GM21381 (cell line): ENCODE measurements at regions not wholly inside any gene's neighbourhood (a gene's known extent, or its start where the extent isn't known, plus 50 kb on each side); places are given as distances from the start of the nearest gene placed in this dataset.
A peak's percentile ranks its signal among the peaks of the same experiment; 100 is the strongest.

Source experiments
- ATAC-seq: cut with Tn5 transposase; IDR thresholded peaks from one replicate; pipeline ENCODE4 v1.9.1; 2021; ENCODE audit warnings: mild to moderate bottlenecking, moderate library complexity; ENCODE audit not compliant: unreplicated experiment

DNA sequence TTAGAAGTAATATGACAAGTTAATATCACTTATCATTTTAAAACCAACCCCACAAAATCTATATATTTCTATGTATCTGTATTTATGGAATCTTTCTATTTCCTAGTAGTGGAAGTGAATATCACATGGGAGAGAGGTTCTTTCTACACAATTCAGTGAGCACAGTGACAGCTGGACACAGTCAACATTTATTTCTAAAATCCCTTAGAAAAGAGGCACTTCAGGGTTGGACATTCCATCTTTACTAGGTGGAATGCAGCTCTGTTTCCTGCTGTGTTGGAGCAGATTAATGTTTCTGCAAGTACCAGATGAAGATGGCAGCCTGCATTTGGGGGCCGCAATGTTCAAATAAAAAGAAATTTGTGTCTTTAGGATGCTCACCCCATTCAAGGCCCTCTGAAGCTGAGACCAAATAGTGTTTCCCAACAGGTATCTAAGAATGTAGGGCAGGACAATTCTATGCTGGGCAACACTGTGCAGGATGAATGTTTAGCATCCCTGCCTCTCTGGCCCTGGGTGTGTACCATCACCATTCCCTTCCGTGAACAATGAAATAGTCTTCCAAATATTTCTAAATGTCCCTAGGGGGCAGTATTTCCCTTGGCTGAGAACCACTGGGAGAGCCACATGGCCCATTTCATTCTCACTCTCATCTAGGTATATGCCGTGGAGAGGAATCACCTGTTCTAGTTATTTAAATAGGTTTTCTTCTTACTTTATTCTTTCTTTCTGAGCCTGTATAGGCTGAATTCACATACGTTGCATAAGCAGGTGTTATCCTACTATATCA is 394.8 kb downstream of the PRDM2 start:
- ATAC-seq: no peak

GRCh38 chr1:14098294-14098913 is 398.4 kb downstream of the PRDM2 start:
- ATAC-seq: no peak

- ATAC-seq: no peak
Observed at GRCh38 chr1:14100444-14100843, 400.5 kb downstream of the PRDM2 start.

GRCh38 chr1:14100919-14101318 is 400.9 kb downstream of the PRDM2 start:
- ATAC-seq: no peak

GRCh38 chr1:14102180-14102579 is 402.2 kb downstream of the PRDM2 start:
- no peak for ATAC-seq

GRCh38 chr1:14103878-14104430 is 404.0 kb downstream of the PRDM2 start:
- ATAC-seq: no peak

- ATAC-seq: no peak
Observed at GRCh38 chr1:14106126-14106525, 406.1 kb downstream of the PRDM2 start.

DNA sequence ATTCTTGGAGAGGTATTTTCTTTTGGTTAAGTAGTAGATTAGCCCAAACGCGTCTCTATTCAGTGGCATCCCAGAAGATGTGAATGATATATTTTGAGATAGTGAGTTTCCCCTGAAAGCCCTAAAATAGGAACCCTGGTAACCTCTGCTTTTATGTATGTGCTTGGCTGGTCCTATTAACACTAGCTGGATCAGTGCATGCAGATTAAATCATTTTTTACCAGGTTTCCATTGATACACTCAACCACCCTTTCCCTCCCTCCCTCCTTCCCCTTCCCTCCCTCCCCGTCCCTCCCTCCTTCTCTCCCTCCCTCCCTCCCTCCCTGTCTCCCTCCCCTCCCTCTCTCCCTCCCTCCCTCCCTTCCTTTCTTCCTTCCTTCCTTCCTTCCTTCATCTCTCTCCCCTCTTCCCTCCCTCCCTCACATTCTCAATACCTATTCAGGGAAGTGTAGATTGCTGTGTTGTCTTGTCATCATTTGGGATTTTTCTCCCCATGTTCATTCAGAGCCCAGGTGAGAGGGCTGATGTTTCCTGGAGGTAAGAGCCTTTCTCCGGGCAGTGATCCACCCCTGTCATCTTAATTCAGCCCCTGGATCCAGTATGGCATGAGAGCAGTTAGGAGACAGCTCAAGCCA is 406.8 kb downstream of the PRDM2 start:
- ATAC-seq: no peak

DNA sequence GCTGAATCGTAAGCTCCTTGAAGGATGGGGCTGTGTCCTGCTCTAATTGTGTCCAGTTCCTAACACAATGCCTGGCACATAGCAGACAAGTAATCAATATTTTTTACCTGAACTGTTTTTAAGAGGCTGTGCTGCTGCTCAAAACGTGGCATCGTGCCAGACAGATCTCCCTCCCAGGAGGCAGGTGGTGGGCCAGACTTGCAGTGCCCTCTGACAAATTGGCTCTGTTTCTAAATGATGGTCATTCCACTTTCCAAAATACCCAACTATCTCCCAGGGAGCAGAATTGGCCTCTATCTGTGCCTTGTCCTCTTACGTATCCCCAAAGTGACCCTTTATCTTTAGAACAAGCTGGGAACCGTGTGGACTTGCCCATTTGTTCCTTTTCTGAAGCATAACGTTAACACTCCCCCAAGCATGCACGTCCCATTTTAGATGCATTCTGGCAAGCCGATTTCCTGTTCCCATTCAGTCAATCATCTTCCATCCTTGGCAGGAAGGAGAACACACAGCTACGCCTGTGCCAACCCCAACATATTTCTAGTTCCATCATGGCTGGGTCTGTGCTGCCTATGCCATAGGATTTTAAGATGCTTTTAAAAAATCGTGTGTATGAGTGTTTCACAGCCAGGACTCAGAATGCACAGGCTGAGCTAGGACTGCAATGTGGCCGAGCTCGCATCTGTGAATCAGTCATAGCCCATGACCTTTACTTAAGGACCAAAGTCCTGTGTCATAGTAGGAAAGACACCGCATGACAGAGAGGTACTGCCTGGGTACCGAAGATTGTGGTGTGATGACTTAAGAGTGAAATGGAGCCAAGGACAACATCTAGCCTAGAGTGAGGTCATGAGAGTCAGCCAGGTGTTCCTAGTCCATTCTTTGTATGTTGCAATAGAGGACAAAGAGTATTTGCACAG is 408.6 kb downstream of the PRDM2 start:
- no peak for ATAC-seq

GRCh38 chr1:14109276-14109635 is 409.3 kb downstream of the PRDM2 start:
- no peak for ATAC-seq

GRCh38 chr1:14110040-14110439 is 410.1 kb downstream of the PRDM2 start:
- ATAC-seq: no peak

GRCh38 chr1:14111121-14111520 is 411.1 kb downstream of the PRDM2 start:
- ATAC-seq: no peak

GRCh38 chr1:14112613-14113012 is 412.6 kb downstream of the PRDM2 start:
- no peak for ATAC-seq

DNA sequence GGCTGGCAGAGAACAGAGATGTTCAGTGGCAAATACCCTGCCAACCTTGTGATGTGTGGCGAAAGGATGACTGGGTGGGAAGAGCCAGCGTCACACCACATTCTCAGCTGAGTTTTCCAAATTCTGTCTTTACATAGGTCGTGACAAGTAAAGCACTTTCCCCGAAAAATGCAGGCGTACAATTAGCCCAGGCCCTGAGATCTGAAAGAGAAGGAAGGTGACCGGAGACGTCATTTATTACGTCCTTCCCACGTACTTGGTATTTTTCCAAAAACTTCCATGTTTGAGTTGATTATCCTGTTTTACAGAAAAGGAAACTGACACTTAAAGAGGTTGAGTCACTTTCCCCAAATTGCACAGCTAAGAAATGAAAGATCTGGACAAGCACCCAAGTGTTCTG is 413.3 kb downstream of the PRDM2 start:
- no peak for ATAC-seq

- ATAC-seq: no peak
Observed at GRCh38 chr1:14113841-14114567, 414.0 kb downstream of the PRDM2 start.

DNA sequence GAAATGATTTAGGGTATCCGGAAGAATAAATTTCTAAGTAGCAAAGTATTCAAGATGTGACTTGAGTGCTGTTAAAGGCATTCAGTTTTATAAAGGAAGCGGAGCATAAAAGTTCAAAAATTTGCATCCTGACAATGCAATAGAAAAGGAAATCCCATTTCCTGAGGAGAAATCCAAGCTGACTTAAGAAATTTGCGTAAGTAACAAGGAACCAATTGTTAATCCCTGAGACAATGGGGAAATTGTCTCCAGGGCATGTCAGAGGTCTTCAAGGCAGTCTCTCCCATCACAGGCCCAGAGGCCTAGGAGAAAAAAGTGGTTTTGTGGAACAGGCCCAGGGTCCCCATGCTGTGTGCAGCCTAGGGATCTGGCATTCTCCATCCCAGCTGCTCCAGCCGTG is 416.0 kb downstream of the PRDM2 start:
- no peak for ATAC-seq

DNA sequence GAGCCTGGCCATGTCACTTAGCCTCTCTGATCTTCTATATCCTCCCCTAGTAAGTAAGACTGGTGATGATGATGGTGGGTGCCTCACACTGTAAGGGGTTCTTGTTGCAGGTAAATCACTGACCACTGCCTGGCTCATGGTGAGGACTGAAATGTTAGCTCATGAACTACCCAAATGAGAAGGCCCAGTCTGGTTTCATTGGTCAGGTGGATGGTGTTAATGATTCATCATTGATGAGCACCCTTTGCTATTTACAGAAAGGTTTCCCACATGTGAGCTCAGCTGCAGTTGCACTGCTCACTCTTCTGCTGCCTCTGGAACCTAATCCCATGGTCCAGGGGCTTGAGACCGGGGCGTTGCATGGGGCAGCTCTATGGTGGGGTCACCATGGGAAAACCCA is 417.7 kb downstream of the PRDM2 start:
- peak; percentile 55 for ATAC-seq

DNA sequence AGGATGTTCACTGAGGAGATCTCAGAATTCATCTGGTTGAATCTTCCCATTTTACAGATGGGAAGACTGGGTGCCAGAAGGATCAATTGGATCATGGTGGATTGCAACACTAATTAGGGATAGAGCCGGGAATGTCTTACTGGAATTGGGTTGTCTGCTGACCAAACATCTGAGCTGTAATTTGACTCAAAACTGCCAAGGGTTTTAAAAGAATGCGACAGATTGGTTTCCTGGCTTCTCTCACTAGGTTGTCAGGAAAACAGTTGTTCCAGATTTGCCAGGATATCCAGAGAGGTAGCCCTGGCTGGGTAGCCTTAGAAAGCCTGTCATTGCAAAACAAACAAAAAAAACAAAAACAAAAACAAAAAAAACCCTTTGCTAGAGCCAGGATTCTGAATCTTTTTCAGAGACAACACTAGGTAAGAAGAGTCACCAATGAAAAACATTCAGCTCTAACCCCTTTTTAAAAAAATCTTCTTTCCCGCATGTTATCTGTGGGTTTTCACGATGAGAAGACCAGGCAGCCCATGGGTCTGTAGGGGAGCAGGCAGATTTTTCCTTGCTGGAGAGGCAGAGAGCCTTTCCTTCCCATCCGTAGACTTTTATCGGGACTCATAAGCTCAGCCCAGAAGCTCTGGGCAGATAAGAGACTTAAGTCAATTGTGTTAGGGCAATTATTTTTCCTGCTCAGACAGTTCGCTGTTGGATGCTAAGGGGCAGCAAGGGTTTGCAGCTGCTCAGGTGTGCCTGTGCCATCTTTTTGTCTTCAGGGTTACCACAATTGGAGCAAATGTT is 418.9 kb downstream of the PRDM2 start:
- ATAC-seq: no peak

- no peak for ATAC-seq
Observed at GRCh38 chr1:14120895-14121294, 420.9 kb downstream of the PRDM2 start.
